ENCODE measurements at regions not wholly inside any gene's neighbourhood (a gene's known extent, or its start where the extent isn't known, plus 50 kb on each side); places are given as distances from the start of the nearest gene placed in this dataset.

GRCh38 chr6:121657972-121658371 is 222.5 kb downstream of the GJA1 start:
- Histone ChIP-seq H3K27me3 (ENCODE audit: control insufficient read depth, low read length) (no peaks in the 10 kb centered on the region), H4K20me1 (ENCODE audit: control insufficient read depth, insufficient read depth, low read depth, low read length) (no peaks in the 10 kb centered on the region), H3K4me1 (ENCODE audit: control insufficient read depth, low read length) (no peaks in the 10 kb centered on the region), H3K9me3 (ENCODE audit: control insufficient read depth, insufficient read depth, low read length) (no peaks in the 10 kb centered on the region), H3K4me3 (ENCODE audit: low read length) (no peak overlapping the region), H3K4me2 (ENCODE audit: low read length) (no peak overlapping the region), H3F3A (ENCODE audit: control insufficient read depth, insufficient read depth) (no peaks in the 10 kb centered on the region), H3K9me2 (replicated peaks; ENCODE audit: control insufficient read depth, low read length) (no peaks in the 10 kb centered on the region), H3K27ac (ENCODE audit: low read depth, low read length) (no peak overlapping the region), H3K36me3 (ENCODE audit: control insufficient read depth, low read length) (no peaks in the 10 kb centered on the region), H3K79me2 (ENCODE audit: control insufficient read depth, low read length) (no peaks in the 10 kb centered on the region)
- TF ChIP-seq CTCF (IDR thresholded peaks at IDR 0.05; ENCODE audit: low read depth, low read length, poor library complexity, severe bottlenecking) (no peak), EZH2phosphoT487 (IDR thresholded peaks at IDR 0.05; ENCODE audit: borderline replicate concordance, low read length) (no peak)

GRCh38 chr6:121660277-121660676 is 224.8 kb downstream of the GJA1 start:
- Histone ChIP-seq H3K4me2 (ENCODE audit: low read length) (no peak overlapping the region), H3K4me1 (ENCODE audit: control insufficient read depth, low read length) (no peaks in the 10 kb centered on the region), H3K79me2 (ENCODE audit: control insufficient read depth, low read length) (no peaks in the 10 kb centered on the region), H4K20me1 (ENCODE audit: control insufficient read depth, insufficient read depth, low read depth, low read length) (no peaks in the 10 kb centered on the region), H3K27ac (ENCODE audit: low read depth, low read length) (no peak overlapping the region), H3K4me3 (ENCODE audit: low read length) (no peak overlapping the region), H3K27me3 (ENCODE audit: control insufficient read depth, low read length) (no peaks in the 10 kb centered on the region), H3F3A (ENCODE audit: control insufficient read depth, insufficient read depth) (no peaks in the 10 kb centered on the region), H3K36me3 (ENCODE audit: control insufficient read depth, low read length) (no peaks in the 10 kb centered on the region), H3K9me2 (replicated peaks; ENCODE audit: control insufficient read depth, low read length) (no peaks in the 10 kb centered on the region), H3K9me3 (ENCODE audit: control insufficient read depth, insufficient read depth, low read length) (no peaks in the 10 kb centered on the region)
- TF ChIP-seq CTCF (IDR thresholded peaks at IDR 0.05; ENCODE audit: low read depth, low read length, poor library complexity, severe bottlenecking): no peak
- TF ChIP-seq EZH2phosphoT487 (IDR thresholded peaks at IDR 0.05; ENCODE audit: borderline replicate concordance, low read length): no peak

GRCh38 chr6:121663292-121663810 is 227.9 kb downstream of the GJA1 start:
- no peaks in the 10 kb centered on the region for H3K79me2 ChIP-seq (ENCODE audit: control insufficient read depth, low read length)
- no peaks in the 10 kb centered on the region for H3K4me1 ChIP-seq (ENCODE audit: control insufficient read depth, low read length)
- no peaks in the 10 kb centered on the region for H3K9me2 ChIP-seq (replicated peaks; ENCODE audit: control insufficient read depth, low read length)
- no peaks in the 10 kb centered on the region for H3K9me3 ChIP-seq (ENCODE audit: control insufficient read depth, insufficient read depth, low read length)
- TF ChIP-seq CTCF (IDR thresholded peaks at IDR 0.05; ENCODE audit: low read depth, low read length, poor library complexity, severe bottlenecking) (no peak), EZH2phosphoT487 (IDR thresholded peaks at IDR 0.05; ENCODE audit: borderline replicate concordance, low read length) (no peak)
- no peak overlapping the region for H3K4me2 ChIP-seq (ENCODE audit: low read length)
- no peaks in the 10 kb centered on the region for H4K20me1 ChIP-seq (ENCODE audit: control insufficient read depth, insufficient read depth, low read depth, low read length)
- H3F3A ChIP-seq (ENCODE audit: control insufficient read depth, insufficient read depth): no peaks in the 10 kb centered on the region
- no peak overlapping the region for H3K4me3 ChIP-seq (ENCODE audit: low read length)
- no peaks in the 10 kb centered on the region for H3K27me3 ChIP-seq (ENCODE audit: control insufficient read depth, low read length)
- no peak overlapping the region for H3K27ac ChIP-seq (ENCODE audit: low read depth, low read length)
- H3K36me3 ChIP-seq (ENCODE audit: control insufficient read depth, low read length): no peaks in the 10 kb centered on the region

All from DOHH2 (cell line).